OCI-M2 (cell line): ENCODE measurements at regions not wholly inside any gene's neighbourhood (a gene's known extent, or its start where the extent isn't known, plus 50 kb on each side); places are given as distances from the start of the nearest gene placed in this dataset.
"Not testable (repeated sequence)": the region's sequence is repeated elsewhere in the genome, so short reads cannot be mapped to it uniquely, and the experiment has no call there.

Source experiments
- DNase-seq: peaks from one replicate; lab custom pipeline; 2025; ENCODE audit not compliant: unreplicated experiment; lab: John Stamatoyannopoulos, UW

DNA sequence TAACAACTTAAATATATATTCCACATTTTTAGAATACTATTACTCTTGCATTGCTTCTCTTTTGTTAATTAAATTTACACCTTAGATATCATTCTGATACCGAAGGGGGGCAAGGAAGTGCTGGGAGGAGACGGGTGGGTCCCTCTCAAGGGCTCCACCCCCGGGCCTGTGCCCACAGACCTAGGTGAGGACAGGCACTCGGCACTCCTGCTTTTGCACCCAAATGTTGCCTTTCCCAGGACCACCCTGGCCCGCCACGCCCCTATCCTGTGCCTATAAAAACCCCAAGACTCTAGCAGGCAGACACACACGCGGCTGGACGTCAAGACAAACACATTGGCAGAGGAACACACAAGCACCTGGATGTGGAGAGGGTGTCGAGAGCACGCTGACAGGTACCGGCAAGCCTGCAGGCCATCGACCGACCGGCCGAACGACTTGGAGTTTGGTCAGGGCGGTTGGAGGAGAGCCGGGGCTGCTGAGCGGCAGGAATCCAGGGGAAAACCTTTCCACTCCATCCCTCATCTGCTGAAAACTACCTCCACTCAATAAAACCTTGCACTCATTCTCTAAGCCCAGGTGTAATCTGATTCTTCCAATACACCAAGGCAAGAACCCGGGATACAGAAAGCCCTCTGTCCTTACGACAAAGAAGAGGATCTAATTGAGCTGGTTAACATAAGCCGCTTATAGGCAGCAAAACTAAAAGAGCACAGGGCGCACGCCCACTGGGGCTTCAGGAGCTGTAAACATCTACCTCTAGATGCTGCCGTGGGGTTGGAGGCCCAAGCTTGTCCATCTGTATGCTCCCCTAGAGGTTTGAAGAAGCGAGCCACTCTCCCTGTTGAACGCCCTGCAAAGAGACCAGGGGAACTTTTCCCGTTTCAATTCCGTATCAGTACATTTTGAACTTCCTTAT, 197.4 kb upstream of the PRSS16 start:
- no peak for DNase-seq

DNA sequence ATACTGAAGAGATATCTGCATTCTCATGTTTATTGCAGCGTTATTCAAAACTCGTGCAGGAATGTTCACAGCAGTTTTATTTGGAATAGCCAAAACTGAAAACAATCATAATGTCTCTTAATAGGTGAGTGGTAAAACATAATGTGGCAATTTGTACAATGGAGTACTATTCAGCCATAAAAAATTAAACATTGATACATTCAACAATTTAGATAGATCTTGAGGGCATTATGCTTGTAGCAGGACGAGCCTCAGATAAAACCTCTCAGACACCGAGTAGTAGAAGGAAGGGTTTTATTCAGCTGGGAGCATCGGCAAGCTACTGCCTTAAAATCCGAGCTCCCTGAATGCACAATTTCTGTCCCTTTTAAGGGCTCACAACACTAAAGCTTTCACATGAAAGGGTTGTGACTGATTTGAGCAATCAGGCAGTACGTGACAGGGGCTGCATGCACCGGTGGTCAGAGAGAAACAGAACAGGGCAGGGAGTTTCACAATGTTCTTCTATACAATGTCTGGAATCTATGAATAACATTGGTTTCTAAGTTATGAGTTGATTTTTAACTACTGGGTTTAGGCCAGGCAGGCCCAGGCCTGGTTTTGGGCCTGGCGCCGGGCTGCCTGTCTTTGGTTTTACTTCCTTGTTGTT, 195.3 kb upstream of the PRSS16 start:
- not testable (repeated sequence) for DNase-seq

DNA sequence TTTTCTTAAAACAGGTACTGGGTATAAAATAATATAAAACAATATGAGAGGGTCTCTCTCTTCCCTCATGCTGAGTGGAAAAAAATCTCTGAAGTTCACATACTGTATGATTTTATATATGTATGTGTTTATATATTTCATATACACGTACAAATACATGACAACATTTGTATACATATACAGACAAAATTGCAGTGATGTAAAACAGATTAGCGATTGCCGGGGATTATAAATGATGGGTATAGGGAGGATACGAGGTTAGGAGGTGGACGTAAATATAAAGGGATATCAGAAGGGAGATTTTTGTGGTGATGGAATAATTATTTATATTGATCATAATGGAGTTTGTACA, 194.8 kb upstream of the PRSS16 start:
- DNase-seq: no peak

DNA sequence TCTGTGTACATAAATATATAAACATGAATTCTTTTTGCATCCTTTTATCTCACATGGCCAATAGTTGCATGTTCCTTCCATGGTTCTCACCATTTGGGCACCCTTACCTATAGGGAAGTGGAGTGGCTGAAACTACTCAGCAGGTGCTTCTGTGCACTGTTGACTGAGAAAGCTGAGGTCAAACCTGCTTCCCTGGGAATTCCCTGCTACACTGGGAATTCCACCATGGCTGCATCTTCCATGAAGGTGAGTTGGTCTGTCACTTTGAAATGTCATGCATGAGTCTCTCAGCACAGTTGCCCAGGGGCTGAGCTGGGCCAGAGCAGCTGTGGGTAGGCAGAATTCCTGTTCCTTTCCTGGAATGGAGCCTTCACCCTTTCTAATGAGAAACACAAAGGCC, 193.8 kb upstream of the PRSS16 start:
- no peak for DNase-seq

DNA sequence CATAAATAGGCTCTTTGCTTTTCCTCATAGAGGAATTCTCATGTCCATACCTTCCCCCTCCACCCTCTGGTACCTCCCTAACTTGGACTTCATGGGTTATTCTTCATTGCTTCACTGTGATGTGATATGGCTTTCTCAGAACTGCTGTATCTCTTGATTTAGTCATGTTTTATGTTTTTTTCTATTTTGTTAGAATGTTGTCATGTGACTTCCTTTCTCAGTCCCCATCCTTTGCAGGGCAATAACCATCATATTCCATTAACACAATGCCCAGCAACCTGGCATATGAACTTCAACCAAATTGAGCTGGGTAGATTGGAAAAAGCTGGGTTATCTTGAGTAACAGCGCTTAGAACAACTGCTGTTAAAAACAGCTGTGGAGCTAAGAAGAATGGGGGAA, 190.9 kb upstream of the PRSS16 start:
- DNase-seq: no peak

DNA sequence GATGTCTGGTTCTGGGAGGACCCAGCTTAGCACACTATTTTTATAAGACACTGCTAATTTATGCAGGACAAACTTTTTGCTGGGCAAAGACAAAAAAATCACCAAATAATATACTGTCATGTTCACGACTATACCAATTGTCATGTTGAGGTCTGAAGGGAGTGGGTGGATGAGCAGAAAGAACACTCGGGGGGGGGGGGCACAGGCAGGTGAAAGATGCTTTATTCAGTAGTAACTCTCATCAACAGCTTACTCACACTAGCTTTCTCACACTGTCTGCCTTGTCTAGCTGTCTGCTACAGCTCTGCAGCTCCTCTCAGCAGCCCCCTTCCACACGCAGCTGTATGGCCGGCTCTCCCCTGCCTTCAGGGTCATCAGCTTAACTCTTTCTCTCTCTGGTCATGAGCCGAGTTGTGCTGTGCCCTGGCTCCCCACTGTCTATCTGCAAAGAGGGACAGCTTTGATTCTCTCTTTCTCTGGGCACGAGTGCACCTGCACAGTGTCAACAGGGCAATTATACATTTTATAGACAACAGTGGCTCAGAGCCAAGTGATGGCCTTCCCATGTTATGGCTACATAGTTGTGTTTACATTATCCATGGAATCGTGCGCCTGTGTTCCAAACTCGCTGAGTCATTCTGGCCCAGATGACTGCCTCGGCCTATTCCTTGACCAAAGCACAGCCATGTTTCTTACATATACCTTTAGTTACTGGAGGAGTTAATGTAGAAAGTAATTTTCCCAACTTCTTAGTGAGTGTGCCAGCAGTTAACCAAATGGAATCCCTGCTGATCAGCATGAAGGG, 187.7 kb upstream of the PRSS16 start:
- DNase-seq: no peak

DNA sequence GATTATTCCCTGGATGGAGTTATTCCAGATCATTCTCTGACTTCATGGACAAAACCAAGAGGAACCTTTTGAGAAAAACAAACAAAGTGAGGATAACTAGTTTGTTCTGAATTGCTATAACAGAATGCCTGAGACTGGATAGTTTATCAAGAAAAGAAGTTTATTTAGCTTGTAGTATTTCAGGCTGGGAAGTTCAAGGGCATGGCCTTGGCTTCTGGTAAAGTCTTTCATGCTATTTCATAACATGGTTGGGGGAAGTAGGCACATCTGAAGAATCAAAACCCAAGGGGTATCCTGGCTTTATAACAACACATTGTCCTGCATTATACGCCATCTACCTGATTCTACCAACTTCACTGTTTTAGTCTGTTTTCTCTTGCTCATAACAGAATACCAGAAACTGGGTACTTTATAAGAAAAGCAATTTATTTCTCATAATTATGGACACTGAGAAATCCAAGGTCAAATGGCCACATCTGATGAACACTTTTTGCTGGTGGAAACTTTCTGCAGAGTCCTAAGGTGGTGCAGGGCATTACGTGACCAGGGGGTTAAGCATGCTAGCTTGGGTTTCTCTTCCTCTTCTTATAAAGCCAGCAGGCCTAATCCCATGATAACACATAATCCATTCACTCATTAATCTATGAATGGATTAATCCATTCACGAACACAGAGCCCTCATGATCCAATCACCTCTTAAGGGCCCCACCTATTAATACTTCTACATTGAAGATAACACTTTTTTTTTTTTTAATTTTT, 186.1 kb upstream of the PRSS16 start:
- DNase-seq: no peak

DNA sequence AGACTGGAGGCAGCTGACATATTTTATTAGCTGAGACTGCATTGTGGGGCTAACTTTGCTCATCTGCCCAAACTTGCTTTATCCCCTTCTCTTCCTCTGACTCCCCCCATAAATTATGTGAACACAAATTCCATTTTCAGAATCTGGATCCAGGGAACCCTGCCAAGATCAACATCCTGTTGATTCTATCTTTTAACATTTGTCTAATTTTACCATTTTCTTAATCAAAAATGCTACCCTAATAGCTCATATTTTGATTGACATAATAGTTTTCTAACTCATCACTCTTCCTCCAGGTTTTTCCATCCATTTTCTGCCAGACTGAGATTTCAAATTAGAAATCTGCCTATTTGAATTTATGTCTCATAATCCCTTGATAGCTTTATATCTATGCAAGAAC, 184.7 kb upstream of the PRSS16 start:
- DNase-seq: no peak

DNA sequence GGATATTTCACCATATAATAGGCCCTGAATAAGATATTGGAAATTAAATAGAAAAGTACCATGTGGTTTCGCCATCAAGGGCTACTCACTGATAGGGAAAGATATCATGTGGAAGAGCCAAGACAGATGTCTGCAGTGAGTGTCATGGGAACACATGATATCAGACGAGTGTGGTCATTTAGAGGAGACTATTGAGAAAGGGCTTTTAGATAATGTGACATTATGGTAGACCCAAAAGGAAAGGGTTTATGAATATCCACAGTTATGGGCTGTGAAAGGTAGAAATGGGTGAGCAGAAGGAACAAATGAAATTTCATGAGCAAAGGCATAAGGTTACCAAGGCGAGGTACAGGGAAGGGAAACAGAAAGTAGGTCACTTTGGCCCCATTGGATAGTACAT, 182.3 kb upstream of the PRSS16 start:
- no peak for DNase-seq

DNA sequence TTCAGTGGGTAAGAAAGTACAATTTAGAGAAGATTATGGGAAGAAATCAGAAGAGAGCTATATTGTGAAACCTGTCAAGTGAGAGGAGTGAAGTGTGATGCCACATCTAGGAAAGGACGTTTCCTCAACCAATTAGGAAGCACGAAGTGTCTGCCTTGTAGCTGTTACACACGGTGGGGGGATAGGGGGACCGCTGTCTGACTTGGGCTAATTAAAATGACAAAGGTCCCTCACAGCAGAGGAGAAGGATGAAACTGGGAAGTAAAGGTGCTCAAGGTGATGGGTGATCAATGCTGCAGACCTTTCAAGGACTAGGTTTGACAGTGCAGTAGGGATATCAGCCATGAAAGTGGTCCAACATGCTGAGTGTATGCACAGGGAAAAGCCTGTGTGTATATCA, 181.1 kb upstream of the PRSS16 start:
- no peak for DNase-seq

DNA sequence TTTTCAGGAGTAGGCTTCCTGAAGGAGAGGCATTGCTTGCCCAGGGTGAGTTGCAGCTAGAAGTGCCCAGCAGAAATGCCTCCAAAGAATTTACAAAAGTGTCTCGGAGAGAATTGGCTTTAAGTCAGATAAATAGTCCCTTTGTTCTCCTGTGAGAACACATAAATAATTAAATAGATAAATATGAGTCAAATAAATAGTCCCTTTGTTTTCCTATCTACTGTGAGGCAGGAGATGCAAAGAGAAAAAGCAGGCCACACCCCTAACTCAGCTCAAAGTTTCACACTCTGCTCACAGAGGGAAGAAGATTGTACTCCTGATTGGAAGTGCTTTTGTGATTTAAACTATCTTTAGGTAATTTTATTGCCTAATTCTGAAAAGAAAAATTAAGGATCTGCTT, 180.7 kb upstream of the PRSS16 start:
- no peak for DNase-seq

DNA sequence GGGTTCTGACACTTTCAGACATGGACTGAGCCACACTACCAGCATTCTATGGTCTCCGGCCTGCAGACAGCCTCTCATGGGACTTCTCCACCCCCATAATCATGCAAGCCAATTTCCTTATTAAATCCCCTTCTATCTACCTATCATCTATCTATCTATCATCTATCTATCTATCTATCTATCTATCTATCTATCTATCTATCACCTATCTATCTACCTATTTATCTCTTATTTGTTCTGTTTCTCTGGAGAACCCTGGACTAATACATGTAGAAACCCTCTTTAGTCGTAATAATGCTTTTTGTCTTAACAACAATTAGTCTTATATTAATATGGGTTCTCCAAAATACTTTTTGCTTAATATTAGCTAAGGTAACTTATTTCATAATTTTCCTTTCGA, 174.1 kb upstream of the PRSS16 start:
- no peak for DNase-seq

DNA sequence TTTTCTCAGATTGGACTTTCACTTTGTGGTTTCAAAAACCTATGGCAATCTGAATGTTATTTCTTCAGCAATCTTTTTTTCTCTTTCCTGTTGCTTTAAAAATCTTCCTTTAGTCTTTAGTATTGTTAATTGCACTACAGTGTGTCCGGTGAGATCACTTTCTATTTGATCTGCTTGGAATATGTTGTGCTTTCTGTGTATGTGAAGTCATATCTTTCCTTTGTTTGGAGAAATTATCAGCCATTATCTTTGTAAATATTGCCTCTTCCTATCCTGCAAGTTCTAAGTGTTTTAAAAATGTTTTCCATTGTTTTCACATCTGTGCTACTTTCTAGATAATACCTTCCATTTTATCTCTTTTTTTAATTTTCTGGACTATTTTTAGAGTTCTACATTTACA, 171.4 kb upstream of the PRSS16 start:
- DNase-seq: no peak

DNA sequence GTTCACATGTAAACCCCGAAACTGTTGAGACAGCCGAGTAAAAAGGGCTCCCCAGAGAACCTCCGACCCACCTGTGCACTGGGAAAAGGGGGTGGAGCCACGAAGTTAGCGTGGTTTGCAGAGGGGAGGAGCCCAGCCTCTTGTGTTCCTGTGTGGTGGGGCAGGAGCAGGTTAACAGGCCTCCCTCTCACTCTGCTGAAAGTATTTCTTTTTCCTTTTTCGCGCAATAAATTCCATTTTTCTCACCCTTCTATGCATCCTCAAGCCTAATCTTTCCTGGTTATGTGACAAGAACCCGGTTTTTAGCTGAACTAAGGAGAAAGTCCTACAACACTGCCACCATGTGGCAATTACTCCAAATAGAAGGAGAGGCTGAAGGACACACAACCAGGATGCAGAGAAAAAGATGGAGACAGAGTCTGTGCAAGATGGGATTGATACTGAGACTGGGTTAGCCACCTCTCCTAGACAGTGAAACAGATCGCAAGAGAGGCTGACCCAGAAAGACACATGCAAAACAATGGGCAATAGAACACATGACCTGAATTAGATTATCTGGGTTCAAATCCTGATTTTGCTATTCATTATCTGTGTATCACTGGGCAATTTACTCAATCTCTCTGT, 168.7 kb upstream of the PRSS16 start:
- DNase-seq: peak; percentile 30

DNA sequence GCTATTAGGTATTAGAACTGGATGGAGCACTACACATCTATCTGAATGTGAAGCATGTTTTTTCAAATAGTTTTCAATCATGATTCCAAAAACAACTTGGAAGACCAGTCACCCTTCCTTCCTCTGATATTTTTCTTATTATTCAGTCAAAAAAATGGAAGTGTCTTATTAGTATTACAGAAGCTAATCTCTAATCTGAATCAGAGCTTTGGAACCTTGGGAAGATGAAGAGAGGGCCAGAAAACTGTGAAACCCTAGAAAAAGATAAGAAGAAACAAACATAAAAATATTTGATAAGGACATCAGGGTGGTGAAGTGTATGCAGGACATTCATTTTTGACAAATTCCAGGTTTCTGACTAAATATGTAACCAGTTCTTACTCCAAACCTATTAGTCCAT, 166.3 kb upstream of the PRSS16 start:
- no peak for DNase-seq

DNA sequence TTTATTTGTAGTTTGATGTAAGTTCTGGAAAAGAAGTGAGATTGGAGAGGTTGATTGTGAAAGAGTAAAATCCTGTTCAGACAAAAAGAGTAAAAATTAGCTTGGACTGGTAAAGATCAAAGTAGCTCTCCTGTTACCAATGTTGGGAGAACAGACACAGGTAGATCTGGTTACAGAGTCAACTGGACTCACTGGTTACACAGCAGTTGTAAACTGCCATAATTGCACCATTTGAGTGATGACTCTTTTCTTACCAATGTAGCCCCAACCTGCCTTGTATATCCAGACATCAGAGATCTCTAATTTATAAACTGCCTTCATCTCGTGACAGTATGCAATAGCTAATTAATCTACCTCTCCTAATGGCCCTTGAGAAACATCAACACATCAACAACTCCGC, 165.6 kb upstream of the PRSS16 start:
- DNase-seq: no peak

DNA sequence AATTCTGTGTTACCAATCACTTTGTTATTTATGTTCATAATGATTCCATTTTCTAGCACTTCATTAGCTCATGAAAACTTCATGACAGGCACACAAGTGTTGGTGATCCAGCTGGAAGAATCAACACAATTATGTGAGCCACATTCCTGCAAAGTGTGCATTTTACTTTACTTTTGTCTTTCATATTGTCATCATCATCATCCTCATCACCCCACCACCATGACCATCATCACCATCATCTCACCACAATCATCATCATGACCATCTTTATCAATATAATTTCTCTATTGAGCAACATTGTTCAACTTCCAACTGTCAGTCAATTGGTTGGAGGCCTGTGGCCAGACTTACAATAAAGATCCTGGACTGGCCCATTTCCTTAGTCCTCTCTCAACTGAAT, 159.4 kb upstream of the PRSS16 start:
- DNase-seq: no peak

DNA sequence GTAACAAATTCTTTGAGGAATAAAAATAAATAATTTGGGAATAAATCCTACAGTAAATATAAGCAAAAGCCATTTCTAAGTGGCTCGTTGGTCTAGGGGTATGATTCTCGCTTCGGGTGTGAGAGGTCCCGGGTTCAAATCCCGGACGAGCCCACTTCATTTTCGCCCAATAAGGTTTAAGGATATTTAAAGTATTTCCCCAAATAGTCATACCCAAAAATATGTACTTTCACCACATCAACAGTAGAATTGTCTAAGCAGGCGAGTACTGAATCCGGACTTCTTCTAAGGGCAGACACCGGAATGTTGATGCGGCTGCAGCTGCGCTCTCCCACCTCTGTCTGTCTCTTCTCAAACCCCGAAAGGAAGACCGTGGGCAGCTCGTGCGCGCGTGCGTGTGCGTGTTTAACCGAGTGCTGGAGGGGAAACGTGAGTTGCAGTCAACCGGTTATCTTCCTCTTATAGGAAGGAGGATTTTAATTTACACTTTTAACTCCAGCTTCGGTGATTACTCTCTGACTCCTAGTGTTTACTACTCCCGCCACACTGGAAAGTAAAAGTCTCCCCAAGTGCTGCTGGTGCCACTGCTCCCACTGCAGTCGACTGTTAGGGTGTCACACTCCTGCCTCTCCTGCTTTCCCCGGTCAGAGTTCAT, 155.7 kb upstream of the PRSS16 start:
- DNase-seq: peak; percentile 92

DNA sequence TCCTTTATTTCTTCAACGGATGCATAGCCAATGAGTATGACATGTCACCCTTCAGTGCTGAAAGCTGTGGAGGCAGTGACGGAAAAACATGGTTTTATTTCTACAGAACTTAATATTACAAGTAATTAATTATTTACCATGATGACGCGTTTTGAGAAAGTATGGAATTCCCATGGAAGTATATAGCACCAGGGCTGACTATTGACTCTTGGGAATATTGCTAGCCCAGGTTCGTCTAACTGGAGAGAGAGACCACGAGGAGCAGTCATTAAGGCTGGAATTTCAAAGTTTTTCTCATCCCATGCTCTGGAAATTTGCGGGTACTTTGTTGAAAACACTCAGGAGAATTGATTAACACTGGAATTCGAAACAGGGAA, 155.2 kb upstream of the PRSS16 start:
- no peak for DNase-seq

DNA sequence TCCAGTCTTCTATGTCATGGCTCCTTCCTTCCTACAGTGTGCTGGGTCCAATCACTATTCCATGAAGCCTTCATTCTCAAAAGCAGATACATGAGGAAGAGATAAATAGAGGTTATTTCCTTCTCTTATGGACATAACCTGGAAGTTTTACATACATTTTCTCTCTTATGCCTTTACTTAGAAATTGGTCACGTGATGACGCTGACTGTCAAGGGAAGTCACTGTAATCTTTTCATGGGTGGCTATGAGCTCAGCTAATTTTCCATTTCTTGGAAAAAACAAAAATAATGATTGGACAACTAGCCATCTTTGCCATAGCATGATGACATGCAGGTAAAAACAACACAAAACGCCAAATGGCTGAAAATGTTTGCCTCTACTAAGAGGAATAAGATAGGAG, 151.6 kb upstream of the PRSS16 start:
- no peak for DNase-seq
